ENCODE measurements at regions not wholly inside any gene's neighbourhood (a gene's known extent, or its start where the extent isn't known, plus 50 kb on each side); places are given as distances from the start of the nearest gene placed in this dataset.

- H3K27me3 ChIP-seq (replicated peaks in 1 of 4; ENCODE audit: control insufficient read depth in 3 of 4, extremely low read depth in 1 of 4, insufficient read depth in 3 of 4, low read length in 3 of 4): no peaks in the 10 kb centered on the region
- H3K27ac ChIP-seq (ENCODE audit: low read depth, low read length): no peak overlapping the region
- H2AK5ac ChIP-seq (ENCODE audit: low read depth, low read length): no peak overlapping the region
- H2BK120ac ChIP-seq (replicated peaks; ENCODE audit: low read depth, low read length): no peak overlapping the region
- H2AFZ ChIP-seq (ENCODE audit: low read length): no peak overlapping the region
- WGBS, 2 experiments (ENCODE audit: extremely low coverage in 1 of 2, insufficient coverage in 1 of 2, insufficient read length in 1 of 2, insufficient replicate concordance in 2 of 2, low coverage in 1 of 2, low lambda C conversion rate in 2 of 2, missing lambda C conversion rate in 1 of 2): 88% methylated on average over 1 of the region's 1 CpG; no CpG with 5 or more reads in 1 of the 2 experiments
- H4K8ac ChIP-seq (ENCODE audit: extremely low read depth, insufficient read depth, low read length): no peak overlapping the region
- H3K23ac ChIP-seq (ENCODE audit: insufficient read length): no peak overlapping the region
- POLR2A ChIA-PET (ENCODE audit: partially characterized antibody): no interaction called here
- FAIRE-seq: no peak
- H3K9me3 ChIP-seq (ENCODE audit: insufficient read depth in 2 of 2, low read depth in 1 of 2, low read length in 1 of 2): no peaks in the 10 kb centered on the region
- TF ChIP-seq FOSL1 (IDR thresholded peaks at IDR 0.05; ENCODE audit: insufficient read depth, low read depth, low read length) (no peak), CEBPB (IDR thresholded peaks at IDR 0.05; ENCODE audit: low read depth, low read length) (no peak), RXRA (IDR thresholded peaks at IDR 0.05; ENCODE audit: insufficient read depth, low read depth, low read length) (no peak), TAF1 (IDR thresholded peaks at IDR 0.05; ENCODE audit: low read depth, low read length) (no peak), TCF12 (IDR thresholded peaks at IDR 0.05; ENCODE audit: low read depth, low read length) (no peak), TAF7 (optimal IDR thresholded peaks at IDR 0.05; ENCODE audit: borderline replicate concordance, low read depth, low read length) (no peak), SP4 (IDR thresholded peaks at IDR 0.05; ENCODE audit: low read length) (no peak), YY1 (IDR thresholded peaks at IDR 0.05; ENCODE audit: low read depth, low read length) (no peak)
- CTCF ChIA-PET (ENCODE audit: partially characterized antibody): interaction anchor here (0.6 kb wide), 1 partner anchor 1150 kb away, joined by 3 read pairs; no protein-coding TSS in a partner anchor
- no peak overlapping the region for H4K5ac ChIP-seq (ENCODE audit: insufficient read length, low read depth, low read length)
- H3K9ac ChIP-seq (replicated peaks in 1 of 4; ENCODE audit: extremely low read depth in 1 of 4, low read depth in 3 of 4, low read length in 3 of 4): no peak overlapping the region
- H3K23me2 ChIP-seq (ENCODE audit: low read depth, low read length): no peaks in the 10 kb centered on the region
- H2BK5ac ChIP-seq (ENCODE audit: low read depth, low read length): no peak overlapping the region
- H4K20me1 ChIP-seq (replicated peaks in 1 of 2; ENCODE audit: control insufficient read depth in 1 of 2, insufficient read depth in 2 of 2, low read length in 2 of 2): no peaks in the 10 kb centered on the region
- no peak overlapping the region for H3K4me2 ChIP-seq (ENCODE audit: insufficient read depth in 1 of 2, low read depth in 2 of 2, low read length in 2 of 2)
- H3K4me1 ChIP-seq (replicated peaks in 1 of 4; ENCODE audit: control insufficient read depth in 3 of 4, insufficient read depth in 4 of 4, low read length in 3 of 4): no peaks in the 10 kb centered on the region
- H2BK20ac ChIP-seq (ENCODE audit: low read length): no peak overlapping the region
- no peak overlapping the region for H4K91ac ChIP-seq (replicated peaks; ENCODE audit: insufficient read length, low read length)
- H3K79me1 ChIP-seq (ENCODE audit: low read depth, low read length): no peaks in the 10 kb centered on the region
- no peak overlapping the region for H3K4ac ChIP-seq (replicated peaks; ENCODE audit: insufficient read length, low read depth, low read length)
- no peak for DNase-seq (ENCODE audit: low read depth in 1 of 2, low spot score in 2 of 2)
- H3K4me3 ChIP-seq (ENCODE audit: extremely low read depth in 1 of 4, insufficient read depth in 2 of 4, low read depth in 3 of 4, low read length in 4 of 4): no peak overlapping the region
- no peak overlapping the region for H3K14ac ChIP-seq (ENCODE audit: insufficient read length)
- H3K18ac ChIP-seq (ENCODE audit: extremely low read depth, low read length): no peak overlapping the region
- H3K36me3 ChIP-seq (ENCODE audit: control insufficient read depth in 2 of 4, insufficient read depth in 4 of 4, low read length in 3 of 4): no peaks in the 10 kb centered on the region
- no peak overlapping the region for H2BK15ac ChIP-seq (ENCODE audit: low read length)
- H2BK12ac ChIP-seq (ENCODE audit: low read depth, low read length): no peak overlapping the region
- H3K79me2 ChIP-seq (ENCODE audit: control insufficient read depth in 1 of 2, insufficient read depth in 2 of 2, low read length in 2 of 2): no peaks in the 10 kb centered on the region
- H3K56ac ChIP-seq (replicated peaks; ENCODE audit: insufficient read length, low read depth, low read length): no peak overlapping the region
Observed at GRCh38 chr5:88964831-88965230, 81.8 kb upstream of the MEF2C start.
